GM18505 (cell line): ENCODE measurements at regions not wholly inside any gene's neighbourhood (a gene's known extent, or its start where the extent isn't known, plus 50 kb on each side); places are given as distances from the start of the nearest gene placed in this dataset.
A peak's percentile ranks its signal among the peaks of the same experiment; 100 is the strongest.

Experiments
- ATAC-seq: cut with Tn5 transposase; IDR thresholded peaks from one replicate; pipeline ENCODE4 v1.9.1; 2021; ENCODE audit not compliant: unreplicated experiment
- POLR2A ChIP-seq: IDR thresholded peaks from 4 replicates; pipeline ENCODE4 v1.6.1; 2011; ENCODE audit warnings: borderline replicate concordance; ENCODE audit not compliant: insufficient read depth, insufficient read length; ENCODE audit errors: extremely low read depth

DNA sequence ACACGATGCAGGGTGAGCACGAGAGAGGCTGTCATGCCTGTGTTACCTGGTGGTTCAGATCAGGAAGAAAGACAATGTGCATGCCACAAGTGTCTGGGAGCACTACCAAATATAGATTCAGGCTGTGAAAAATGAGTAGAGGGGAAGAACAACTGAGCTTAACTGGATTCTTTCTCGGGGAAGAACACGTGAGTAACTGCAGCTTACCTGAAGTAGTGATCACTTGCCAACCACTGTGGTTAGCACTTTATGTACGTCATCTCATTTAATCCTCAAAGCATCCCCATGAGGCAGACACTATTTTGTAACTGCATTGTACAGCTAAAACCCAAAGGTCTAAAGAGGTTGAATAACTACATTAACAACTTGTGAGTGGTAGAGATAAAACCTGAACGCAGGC, 746.2 kb downstream of the TUSC7 start:
- ATAC-seq = no peak
- TF ChIP-seq POLR2A = no peak

DNA sequence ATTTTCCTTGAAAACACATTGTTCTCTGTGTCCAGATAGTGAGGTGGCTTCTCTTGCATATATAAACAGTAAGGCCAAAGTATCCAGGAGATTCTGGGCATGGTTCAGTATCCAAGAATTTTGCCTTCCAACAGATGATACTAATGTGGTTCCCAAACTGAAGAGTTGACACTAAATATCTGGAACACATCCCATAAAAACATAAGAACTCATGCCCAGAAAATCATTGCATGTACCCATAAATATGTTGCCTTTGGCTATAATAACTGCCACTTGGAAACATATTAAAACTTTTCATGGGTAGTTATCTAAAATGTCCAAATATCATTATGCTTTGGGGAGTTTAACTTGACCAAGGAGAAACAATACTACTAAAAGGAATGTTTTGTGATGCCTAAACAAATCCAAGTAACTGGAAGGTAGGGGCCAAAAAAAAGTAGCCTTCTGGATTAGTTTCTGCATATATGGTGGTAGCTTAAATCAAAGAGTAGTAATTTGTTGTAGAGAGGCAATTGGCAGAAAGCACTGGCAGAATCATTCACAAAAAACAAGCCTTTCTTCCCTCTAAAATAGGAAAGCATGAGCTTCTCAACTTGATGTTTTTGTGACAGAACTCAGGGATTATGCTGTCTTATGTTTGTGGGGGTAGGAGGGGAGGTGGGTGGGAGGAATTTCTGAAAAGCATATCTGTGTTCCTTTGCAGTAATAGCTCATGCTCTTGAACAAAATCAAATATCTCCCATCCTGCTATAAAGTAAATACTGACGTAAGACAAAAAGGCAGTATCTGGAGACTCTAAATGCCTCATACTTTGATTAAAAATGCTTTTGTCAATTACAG, 753.9 kb downstream of the TUSC7 start:
- TF ChIP-seq POLR2A = no peak
- no peak for ATAC-seq

- no peak for ATAC-seq
Observed at GRCh38 chr3:117471831-117472230, 762.3 kb downstream of the TUSC7 start.

DNA sequence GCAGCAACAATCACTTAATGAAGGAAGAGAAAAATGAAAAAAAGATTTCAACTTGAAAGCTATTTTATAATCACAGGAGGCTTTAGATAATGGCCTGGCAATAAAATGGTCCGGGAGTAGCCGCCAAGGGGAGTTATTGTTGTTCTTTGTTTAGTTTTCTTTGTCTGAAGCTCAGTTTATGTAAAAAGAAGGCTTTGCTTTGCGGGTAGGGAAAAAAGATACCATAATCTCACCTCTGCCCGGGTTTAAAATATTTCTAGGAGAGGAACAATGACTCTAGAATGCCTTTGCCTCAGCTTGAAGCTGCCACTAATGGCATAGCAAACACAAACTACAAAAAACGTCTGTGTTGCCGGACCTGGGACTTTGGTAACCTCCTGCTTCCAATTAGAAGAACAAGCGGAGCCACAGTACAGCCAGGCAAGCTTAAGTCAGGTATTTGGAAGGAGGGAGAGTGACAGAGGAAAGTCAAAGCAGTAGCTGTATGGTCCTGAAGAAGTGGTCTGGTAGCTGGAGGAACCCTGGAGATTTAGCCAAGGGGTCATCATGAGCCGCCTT, 764.5 kb downstream of the TUSC7 start:
- TF ChIP-seq POLR2A = no peak
- ATAC-seq = no peak

More at GRCh38 chr3:117471831-117472230, 762.3 kb downstream of the TUSC7 start:
- no peak for TF ChIP-seq POLR2A

DNA sequence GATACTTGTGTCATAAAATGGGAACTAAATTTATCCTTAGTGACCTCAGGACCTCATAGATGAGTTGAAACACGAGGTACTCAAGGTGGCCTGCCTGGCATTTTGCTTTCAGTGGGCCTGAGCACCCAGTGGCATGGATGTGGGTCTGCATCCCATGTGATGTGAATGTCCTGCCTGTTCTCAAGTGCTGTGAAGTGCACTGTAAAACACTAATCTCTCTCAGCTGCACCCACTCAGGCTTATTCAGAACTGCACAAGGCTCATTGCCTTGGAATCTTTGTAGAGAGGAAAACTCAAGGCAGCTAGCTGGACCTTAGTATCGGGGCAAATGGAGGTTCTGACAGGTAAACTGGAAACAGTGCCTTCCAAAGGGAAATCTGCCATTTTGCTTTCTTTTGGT, 767.0 kb downstream of the TUSC7 start:
- no peak for TF ChIP-seq POLR2A
- ATAC-seq = no peak

GRCh38 chr3:117477214-117477755, 767.7 kb downstream of the TUSC7 start:
- no peak for ATAC-seq
- no peak for TF ChIP-seq POLR2A

DNA sequence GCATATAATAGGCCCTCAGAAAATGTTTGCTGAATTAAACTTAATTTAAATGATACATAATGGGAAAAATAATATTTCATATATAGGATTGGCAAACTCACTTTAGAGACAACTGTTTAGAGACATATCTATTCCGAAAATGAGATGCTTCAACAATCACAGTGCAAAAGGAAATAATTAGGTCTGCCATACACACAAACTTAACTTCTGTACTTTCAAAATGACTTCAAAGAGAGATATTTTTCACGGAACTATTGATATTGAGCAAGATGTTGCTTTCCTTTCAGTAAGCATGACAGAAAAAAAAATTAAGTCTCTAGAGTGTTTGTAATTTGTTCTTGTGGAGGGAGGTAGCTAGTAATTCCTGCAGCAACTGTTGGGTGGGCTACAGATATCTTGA, 769.5 kb downstream of the TUSC7 start:
- ATAC-seq = peak; percentile 89
- TF ChIP-seq POLR2A = no peak

DNA sequence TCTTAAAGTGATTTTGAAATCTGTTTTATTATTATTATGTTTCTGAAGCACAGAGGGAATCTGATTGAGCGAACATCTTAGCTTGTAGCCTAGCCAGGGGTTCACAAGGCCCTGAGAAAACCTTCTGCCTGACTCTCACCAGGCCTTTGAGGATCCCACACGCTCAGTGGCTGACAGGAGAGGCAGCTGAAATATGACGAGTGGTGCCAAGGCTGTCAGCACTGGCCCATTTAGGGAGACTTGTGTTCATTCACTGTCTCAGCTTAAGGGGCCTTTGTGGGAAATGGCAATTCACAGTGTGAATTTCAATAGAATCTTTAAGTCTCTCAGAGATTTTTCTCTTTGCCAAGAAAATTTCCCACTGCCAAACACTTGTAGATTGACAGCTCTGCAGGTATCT, 770.9 kb downstream of the TUSC7 start:
- ATAC-seq = no peak
- TF ChIP-seq POLR2A = no peak

GRCh38 chr3:117480972-117481371, 771.4 kb downstream of the TUSC7 start:
- no peak for ATAC-seq
- TF ChIP-seq POLR2A = no peak

DNA sequence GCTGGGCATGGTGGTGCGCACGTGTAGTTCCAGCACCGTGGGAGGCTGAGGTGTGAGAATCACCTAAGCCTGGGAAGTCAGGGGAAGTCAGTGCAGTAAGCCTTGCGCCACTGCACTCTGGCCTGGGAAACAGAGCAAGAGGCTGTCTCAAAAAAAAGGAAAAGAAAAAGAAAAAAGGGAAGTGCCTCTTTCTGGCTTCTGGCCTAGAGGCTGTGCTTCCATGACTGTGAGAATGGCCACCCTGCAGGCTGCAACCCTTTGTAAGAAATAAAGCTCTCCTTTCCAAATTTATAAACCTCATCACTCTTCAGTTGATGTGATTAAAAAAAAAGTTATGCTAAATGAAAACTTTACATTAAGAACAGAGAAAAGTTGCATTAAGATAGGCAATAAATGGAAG, 774.3 kb downstream of the TUSC7 start:
- TF ChIP-seq POLR2A = no peak
- no peak for ATAC-seq

- no peak for ATAC-seq
- TF ChIP-seq POLR2A = no peak
Observed at GRCh38 chr3:117485841-117486240, 776.3 kb downstream of the TUSC7 start.

DNA sequence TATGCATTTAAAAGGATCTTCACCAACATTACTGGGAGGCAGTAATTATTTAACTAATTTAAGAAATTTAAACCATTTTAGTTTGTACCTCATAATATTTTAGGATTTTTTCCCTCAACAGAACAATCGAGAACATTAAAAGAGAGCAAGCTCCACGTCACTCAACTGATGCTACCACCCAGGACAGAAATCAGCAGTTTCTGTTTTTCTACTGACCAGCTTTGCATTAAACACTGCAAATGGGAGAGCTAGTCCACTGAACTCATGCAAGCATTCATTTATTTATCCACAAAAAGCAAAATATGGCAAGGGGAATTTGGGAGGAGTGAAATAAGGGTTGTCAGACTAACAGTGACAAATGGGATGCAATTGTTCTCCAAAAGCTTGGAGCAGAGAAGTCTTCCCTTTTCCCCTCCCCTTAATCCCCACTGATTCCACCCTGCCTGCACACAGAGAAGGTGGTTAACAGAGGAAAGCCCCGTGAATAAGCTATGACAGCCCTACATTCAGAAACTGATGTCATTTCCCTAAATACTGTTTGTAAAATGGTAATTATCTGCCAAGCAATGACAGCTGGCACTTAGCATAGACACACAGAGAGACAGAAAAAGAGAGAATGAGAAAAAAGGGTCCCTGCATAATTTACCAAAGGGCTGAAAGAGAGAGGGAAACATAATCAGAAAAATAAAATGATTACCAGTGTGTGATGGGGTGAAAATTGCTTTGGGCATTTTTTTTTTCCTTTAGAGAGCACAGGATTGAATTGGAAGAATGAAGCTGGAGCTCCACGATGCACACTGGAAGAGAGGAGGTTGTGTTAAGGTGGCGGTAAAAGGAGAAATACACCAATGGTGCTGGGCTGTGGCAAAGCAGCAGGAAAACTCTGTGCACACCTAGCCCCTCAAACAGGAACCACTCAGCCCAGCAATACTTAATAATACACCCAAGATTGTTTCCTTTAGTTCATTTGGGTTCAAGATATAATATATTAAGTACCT, 777.4 kb downstream of the TUSC7 start:
- ATAC-seq = peak; percentile 72
- no peak for TF ChIP-seq POLR2A

GRCh38 chr3:117488983-117489382, 779.4 kb downstream of the TUSC7 start:
- no peak for TF ChIP-seq POLR2A
- no peak for ATAC-seq

GRCh38 chr3:117489663-117490079, 780.1 kb downstream of the TUSC7 start:
- ATAC-seq = no peak
- no peak for TF ChIP-seq POLR2A

GRCh38 chr3:117490716-117491115, 781.1 kb downstream of the TUSC7 start:
- ATAC-seq = no peak
- no peak for TF ChIP-seq POLR2A
